OCI-LY3 (cell line): ENCODE measurements at regions not wholly inside any gene's neighbourhood (a gene's known extent, or its start where the extent isn't known, plus 50 kb on each side); places are given as distances from the start of the nearest gene placed in this dataset.

ENCODE experiments used
- CTCF ChIP-seq: fragments of 200-600, 300-600 bp; sonication (generic); IDR thresholded peaks from 2 replicates; pipeline ENCODE4 v1.5.1; 2014; ENCODE audit warnings: antibody characterized with exemption, low read length, low read depth
- EZH2phosphoT487 ChIP-seq: fragments of 200-600 bp; shearing (Covaris generic); IDR thresholded peaks from 2 replicates; pipeline ENCODE4 v1.6.1; 2018; ENCODE audit warnings: antibody characterized with exemption, mixed run types, low read depth

GRCh38 chr3:113152849-113153248 is 58.5 kb upstream of the BOC start:
- no peak for TF ChIP-seq CTCF
- TF ChIP-seq EZH2phosphoT487, result no peak
